GM18867 (cell line): ENCODE measurements at regions not wholly inside any gene's neighbourhood (a gene's known extent, or its start where the extent isn't known, plus 50 kb on each side); places are given as distances from the start of the nearest gene placed in this dataset.
A peak's percentile ranks its signal among the peaks of the same experiment; 100 is the strongest.

ENCODE experiments used
- ATAC-seq: cut with Tn5 transposase; IDR thresholded peaks from one replicate; pipeline ENCODE4 v1.9.1; 2021; ENCODE audit warnings: mild to moderate bottlenecking, moderate library complexity; ENCODE audit not compliant: unreplicated experiment

- ATAC-seq, result no peak
These were observed 264.9 kb downstream of the HIVEP2 start for GRCh38 chr6:142679907-142680700.

GRCh38 chr6:142681099-142681498, 263.9 kb downstream of the HIVEP2 start:
- ATAC-seq, result no peak

- ATAC-seq, result no peak
These were observed 262.0 kb downstream of the HIVEP2 start for GRCh38 chr6:142682985-142683384.

GRCh38 chr6:142683714-142684141, 261.2 kb downstream of the HIVEP2 start:
- no peak for ATAC-seq

- ATAC-seq, result no peak
These were observed 260.6 kb downstream of the HIVEP2 start for GRCh38 chr6:142684371-142684770.

GRCh38 chr6:142685852-142686506, 259.0 kb downstream of the HIVEP2 start:
- no peak for ATAC-seq

- no peak for ATAC-seq
These were observed 258.5 kb downstream of the HIVEP2 start for GRCh38 chr6:142686507-142686887.

- ATAC-seq, result peak; percentile 78
These were observed 252.0 kb downstream of the HIVEP2 start for GRCh38 chr6:142692942-142693341.

GRCh38 chr6:142693441-142693840, 251.5 kb downstream of the HIVEP2 start:
- ATAC-seq, result no peak

- ATAC-seq, result no peak
These were observed 250.9 kb downstream of the HIVEP2 start for GRCh38 chr6:142694054-142694453.

GRCh38 chr6:142695016-142695415, 250.0 kb downstream of the HIVEP2 start:
- no peak for ATAC-seq

GRCh38 chr6:142696123-142697000, 248.6 kb downstream of the HIVEP2 start:
- no peak for ATAC-seq

GRCh38 chr6:142697001-142697335, 248.0 kb downstream of the HIVEP2 start:
- ATAC-seq, result no peak

GRCh38 chr6:142697922-142698321, 247.1 kb downstream of the HIVEP2 start:
- no peak for ATAC-seq

- no peak for ATAC-seq
These were observed 246.2 kb downstream of the HIVEP2 start for GRCh38 chr6:142698751-142699150.

GRCh38 chr6:142699391-142699790, 245.6 kb downstream of the HIVEP2 start:
- no peak for ATAC-seq

- ATAC-seq, result peak; percentile 52
These were observed 244.9 kb downstream of the HIVEP2 start for GRCh38 chr6:142700032-142700431.

GRCh38 chr6:142700671-142701312, 244.2 kb downstream of the HIVEP2 start:
- no peak for ATAC-seq
